ENCODE measurements at regions not wholly inside any gene's neighbourhood (a gene's known extent, or its start where the extent isn't known, plus 50 kb on each side); places are given as distances from the start of the nearest gene placed in this dataset.

- Histone ChIP-seq H3K79me2 (ENCODE audit: insufficient read depth) (no peaks in the 10 kb centered on the region), H3K9me3 (ENCODE audit: low read depth) (no peaks in the 10 kb centered on the region), H4K20me1 (ENCODE audit: insufficient read depth) (no peaks in the 10 kb centered on the region), H3K4me2 (ENCODE audit: unreplicated experiment) (no peak overlapping the region), H3K27me3 (replicated peaks; ENCODE audit: insufficient read depth) (no peaks in the 10 kb centered on the region), H3K9me2 (ENCODE audit: insufficient read depth) (no peaks in the 10 kb centered on the region; the same call in 1 of the 2 replicates), H3K4me3 (no peak overlapping the region), H3K36me3 (ENCODE audit: low read depth) (no peaks in the 10 kb centered on the region), H3K4me1 (ENCODE audit: insufficient read depth) (peaks cover 16% of the 10 kb centered on the region), H3K9ac (no peak overlapping the region), H3K27ac (peak overlapping the region; percentile 43), H3F3A (ENCODE audit: insufficient read depth) (peaks cover 16% of the 10 kb centered on the region; the same call in 1 of the 2 replicates), H2AFZ (0 out of 2 replicates have a peak overlapping the region, but pooled peaks have one; percentile 1)
- in situ Hi-C loops (cut with MboI) = loop anchor here (25.0 kb wide), 1 partner anchor 582 kb away; the partner anchor contains the start of gene BCL2L11
- TF ChIP-seq EZH2 (IDR thresholded peaks at IDR 0.05; ENCODE audit: insufficient read depth, poor library complexity, severe bottlenecking) (no peak), EZH2phosphoT487 (IDR thresholded peaks at IDR 0.05; ENCODE audit: insufficient read depth, low read depth) (no peak)
- whole genome bisulfite sequencing, 2 experiments (ENCODE audit: low coverage in 1 of 2, low lambda C conversion rate in 2 of 2, missing lambda C conversion rate in 2 of 2) = 2 to 4% methylated on average over 3 of the region's 3 CpGs
- peak; percentile 90 for DNase-seq
These were observed 189.3 kb downstream of the ANAPC1 start for GRCh38 chr2:111694700-111695101.

GRCh38 chr2:111695441-111696007 is 188.5 kb downstream of the ANAPC1 start:
- TF ChIP-seq EZH2phosphoT487 (IDR thresholded peaks at IDR 0.05; ENCODE audit: insufficient read depth, low read depth) (no peak), EZH2 (IDR thresholded peaks at IDR 0.05; ENCODE audit: insufficient read depth, poor library complexity, severe bottlenecking) (no peak)
- H3K9me2 ChIP-seq (ENCODE audit: insufficient read depth) = no peaks in the 10 kb centered on the region; the same call in 1 of the 2 replicates
- H3K4me2 ChIP-seq (ENCODE audit: unreplicated experiment) = no peak overlapping the region
- no peaks in the 10 kb centered on the region for H3K36me3 ChIP-seq (ENCODE audit: low read depth)
- no peaks in the 10 kb centered on the region for H3K27me3 ChIP-seq (replicated peaks; ENCODE audit: insufficient read depth)
- DNase-seq = no peak
- H3K4me3 ChIP-seq = no peak overlapping the region
- no peak overlapping the region for H3K9ac ChIP-seq
- H3F3A ChIP-seq (ENCODE audit: insufficient read depth) = peaks cover 16% of the 10 kb centered on the region; the same call in 1 of the 2 replicates
- in situ Hi-C loops (cut with MboI) = loop anchor here (25.0 kb wide), 1 partner anchor 583 kb away; the partner anchor contains the start of gene BCL2L11
- H3K9me3 ChIP-seq (ENCODE audit: low read depth) = no peaks in the 10 kb centered on the region
- peak overlapping the region; percentile 43 for H3K27ac ChIP-seq
- H4K20me1 ChIP-seq (ENCODE audit: insufficient read depth) = no peaks in the 10 kb centered on the region
- WGBS, 2 experiments (ENCODE audit: low coverage in 1 of 2, low lambda C conversion rate in 2 of 2, missing lambda C conversion rate in 2 of 2) = 86% methylated on average over 8 of the region's 8 CpGs
- no peaks in the 10 kb centered on the region for H3K79me2 ChIP-seq (ENCODE audit: insufficient read depth)
- peaks cover 18% of the 10 kb centered on the region for H3K4me1 ChIP-seq (ENCODE audit: insufficient read depth)
- no peak overlapping the region for H2AFZ ChIP-seq

- no peaks in the 10 kb centered on the region; the same call in 1 of the 2 replicates for H3K9me2 ChIP-seq (ENCODE audit: insufficient read depth)
- no peak overlapping the region for H2AFZ ChIP-seq
- H3K4me2 ChIP-seq (ENCODE audit: unreplicated experiment) = no peak overlapping the region
- no peak overlapping the region for H3K4me3 ChIP-seq
- peaks cover 18% of the 10 kb centered on the region for H3K4me1 ChIP-seq (ENCODE audit: insufficient read depth)
- no peaks in the 10 kb centered on the region for H4K20me1 ChIP-seq (ENCODE audit: insufficient read depth)
- no peaks in the 10 kb centered on the region for H3K9me3 ChIP-seq (ENCODE audit: low read depth)
- in situ Hi-C loops (cut with MboI) = loop anchor here (25.0 kb wide), 1 partner anchor 584 kb away; the partner anchor contains the start of gene BCL2L11
- DNase-seq = no peak
- WGBS, 2 experiments (ENCODE audit: low coverage in 1 of 2, low lambda C conversion rate in 2 of 2, missing lambda C conversion rate in 2 of 2) = 97% methylated on average over 3 of the region's 3 CpGs
- no peak overlapping the region for H3K9ac ChIP-seq
- peaks cover 16% of the 10 kb centered on the region; the same call in 1 of the 2 replicates for H3F3A ChIP-seq (ENCODE audit: insufficient read depth)
- no peak overlapping the region for H3K27ac ChIP-seq
- H3K27me3 ChIP-seq (replicated peaks; ENCODE audit: insufficient read depth) = no peaks in the 10 kb centered on the region
- no peaks in the 10 kb centered on the region for H3K36me3 ChIP-seq (ENCODE audit: low read depth)
- H3K79me2 ChIP-seq (ENCODE audit: insufficient read depth) = no peaks in the 10 kb centered on the region
- TF ChIP-seq EZH2 (IDR thresholded peaks at IDR 0.05; ENCODE audit: insufficient read depth, poor library complexity, severe bottlenecking) = no peak
- no peak for TF ChIP-seq EZH2phosphoT487 (IDR thresholded peaks at IDR 0.05; ENCODE audit: insufficient read depth, low read depth)
These were observed 187.8 kb downstream of the ANAPC1 start for GRCh38 chr2:111696226-111696625.

- no peak for TF ChIP-seq EZH2 (IDR thresholded peaks at IDR 0.05; ENCODE audit: insufficient read depth, poor library complexity, severe bottlenecking)
- no peak for TF ChIP-seq EZH2phosphoT487 (IDR thresholded peaks at IDR 0.05; ENCODE audit: insufficient read depth, low read depth)
- Histone ChIP-seq H3K27me3 (replicated peaks; ENCODE audit: insufficient read depth) (no peaks in the 10 kb centered on the region), H3K4me1 (ENCODE audit: insufficient read depth) (peaks cover 21% of the 10 kb centered on the region), H3K79me2 (ENCODE audit: insufficient read depth) (no peaks in the 10 kb centered on the region), H3F3A (ENCODE audit: insufficient read depth) (peaks cover 16% of the 10 kb centered on the region; the same call in 1 of the 2 replicates), H2AFZ (no peak overlapping the region), H3K9me2 (ENCODE audit: insufficient read depth) (no peaks in the 10 kb centered on the region; the same call in 1 of the 2 replicates), H4K20me1 (ENCODE audit: insufficient read depth) (no peaks in the 10 kb centered on the region), H3K9ac (no peak overlapping the region), H3K36me3 (ENCODE audit: low read depth) (no peaks in the 10 kb centered on the region), H3K4me3 (no peak overlapping the region), H3K9me3 (ENCODE audit: low read depth) (no peaks in the 10 kb centered on the region), H3K4me2 (ENCODE audit: unreplicated experiment) (no peak overlapping the region), H3K27ac (no peak overlapping the region)
- in situ Hi-C loops (cut with MboI) = loop anchor here (25.0 kb wide), 1 partner anchor 585 kb away; the partner anchor contains the start of gene BCL2L11
- DNase-seq = no peak
- WGBS, 2 experiments (ENCODE audit: low coverage in 1 of 2, low lambda C conversion rate in 2 of 2, missing lambda C conversion rate in 2 of 2) = 94 to 97% methylated on average over 8 of the region's 8 CpGs
These were observed 186.4 kb downstream of the ANAPC1 start for GRCh38 chr2:111697560-111697959.

All from GM23248 (cell line).